Sigmoid colon (tissue), 4 donors: ENCODE measurements at regions not wholly inside any gene's neighbourhood (a gene's known extent, or its start where the extent isn't known, plus 50 kb on each side); places are given as distances from the start of the nearest gene placed in this dataset.

Experiments
- CTCF ChIP-seq, 4 experiments: fragments of 450-650 bp in 3 of 4; fragments of 200-600 bp in 1 of 4; IDR thresholded peaks; one replicate each; pipeline ENCODE4 v1.5.1; 2016 to 2019; ENCODE audit warnings: antibody characterized with exemption in 4 of 4, mild to moderate bottlenecking in 3 of 4, moderate library complexity in 2 of 4
- EP300 ChIP-seq, 4 donors: sonication (generic); formaldehyde crosslinking; IDR thresholded peaks; one replicate each; pipeline ENCODE4 v1.6.1; 2017; ENCODE audit warnings: antibody characterized with exemption in 4 of 4
- POLR2A ChIP-seq, 2 donors: fragments of 450-650 bp; IDR thresholded peaks; one replicate each; pipeline ENCODE4 v1.6.1; 2016; ENCODE audit warnings: antibody characterized with exemption in 2 of 2, mild to moderate bottlenecking in 2 of 2, moderate library complexity in 2 of 2
- POLR2AphosphoS5 ChIP-seq, 4 donors: sonication (generic); formaldehyde crosslinking; IDR thresholded peaks; one replicate each; pipeline ENCODE4 v1.6.1; 2017; ENCODE audit warnings: antibody characterized with exemption in 4 of 4

DNA sequence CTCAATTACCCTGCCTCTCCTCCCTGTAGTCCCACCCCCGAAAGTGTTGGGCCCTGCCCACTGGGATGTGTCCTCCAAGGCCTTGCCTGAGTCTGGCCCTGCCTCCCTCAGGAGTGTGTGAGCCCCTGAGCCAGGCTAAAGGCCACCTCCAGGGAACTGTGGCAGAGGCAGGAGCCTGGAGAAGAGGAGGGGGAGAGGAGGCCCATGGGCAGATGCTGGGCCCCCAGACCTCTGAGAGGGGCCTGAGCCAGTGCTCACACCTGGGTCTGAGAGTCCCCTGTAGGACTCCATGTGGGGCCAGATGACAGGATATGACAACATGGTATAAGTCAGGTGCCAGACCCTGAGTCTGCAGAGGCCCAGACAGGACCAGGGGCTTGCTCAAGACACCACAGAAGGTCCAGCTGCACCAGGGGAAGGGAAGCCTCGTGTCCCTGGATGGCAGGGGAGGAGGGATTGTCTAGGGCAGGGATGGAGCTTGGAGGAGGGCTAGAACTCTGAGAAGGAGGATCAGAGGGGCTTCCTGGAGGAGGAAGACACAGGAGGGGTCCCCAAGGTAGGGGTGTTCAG is 217.9 kb downstream of the TBC1D2B start:
- TF ChIP-seq CTCF (IDR thresholded peaks at IDR 0.05) (no peak), EP300 (IDR thresholded peaks at IDR 0.05) (no peak), POLR2A (IDR thresholded peaks at IDR 0.05) (no peak), POLR2AphosphoS5 (IDR thresholded peaks at IDR 0.05) (no peak)
